Esophagus muscularis mucosa (tissue), 3 donors: ENCODE measurements at regions not wholly inside any gene's neighbourhood (a gene's known extent, or its start where the extent isn't known, plus 50 kb on each side); places are given as distances from the start of the nearest gene placed in this dataset.

Experiments used
- CTCF ChIP-seq, 3 experiments: fragments of 200-600 bp in 2 of 3; fragments of 450-650 bp in 1 of 3; sonication (generic) in 2 of 3; IDR thresholded peaks; one replicate each; pipeline ENCODE4 v1.5.1; 2017 to 2019; ENCODE audit warnings: antibody characterized with exemption in 3 of 3, mild to moderate bottlenecking in 2 of 3, moderate library complexity in 1 of 3
- POLR2A ChIP-seq: fragments of 450-650 bp; IDR thresholded peaks from one replicate; pipeline ENCODE4 v1.6.1; 2017; ENCODE audit warnings: antibody characterized with exemption, moderate library complexity, mild to moderate bottlenecking, low read depth
- POLR2AphosphoS5 ChIP-seq, 2 donors: sonication (generic); formaldehyde crosslinking; IDR thresholded peaks; one replicate each; pipeline ENCODE4 v1.6.1; 2017; ENCODE audit warnings: antibody characterized with exemption in 2 of 2

DNA sequence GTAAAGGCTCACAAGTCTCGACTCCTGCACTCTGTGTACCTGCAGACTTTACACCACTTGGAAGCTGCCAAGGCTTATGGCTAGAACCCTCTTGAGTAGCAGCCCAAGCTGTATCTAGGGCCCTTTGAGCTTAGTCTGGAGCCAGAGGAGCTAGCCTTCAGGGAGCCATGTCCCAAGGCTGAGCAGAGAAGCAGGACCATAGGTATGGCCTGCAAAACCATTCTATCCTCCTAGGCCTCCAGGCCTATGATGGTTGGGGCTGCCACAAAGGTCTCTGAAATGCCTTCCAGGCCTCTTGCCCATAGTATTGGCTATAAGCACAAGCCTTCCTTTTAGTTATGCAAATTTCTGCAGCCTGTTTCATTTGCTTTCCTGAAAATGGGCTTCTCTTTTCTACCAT is 380.7 kb upstream of the CPXCR1 start:
- TF ChIP-seq POLR2AphosphoS5 (IDR thresholded peaks at IDR 0.05) (no peak), CTCF (IDR thresholded peaks at IDR 0.05) (no peak), POLR2A (no peak)
